ACHN (cell line): ENCODE measurements at regions not wholly inside any gene's neighbourhood (a gene's known extent, or its start where the extent isn't known, plus 50 kb on each side); places are given as distances from the start of the nearest gene placed in this dataset.
"Not testable (repeated sequence)": the region's sequence is repeated elsewhere in the genome, so short reads cannot be mapped to it uniquely, and the experiment has no call there.

Experiments used
- DNase-seq: peaks from one replicate; pipeline ENCODE4 v3.0.0-alpha.2; 2015
- in situ Hi-C: cut with HindIII; loops from 2 replicates; pipeline ENCODE4 v1.10.0; 2017; ENCODE audit warnings: low sequenced_read_pairs, low pct_ligation_motif_present, low pct_unique_long_range_greater_than_20kb

- in situ Hi-C loops, result no loop called here
- DNase-seq, result no peak
These were observed 82.9 kb upstream of the APBB1IP start for GRCh38 chr10:26355241-26355640.

- in situ Hi-C loops, result no loop called here
- DNase-seq, result no peak
These were observed 80.9 kb upstream of the APBB1IP start for GRCh38 chr10:26357203-26357602.

- in situ Hi-C loops, result no loop called here
- no peak for DNase-seq
These were observed 80.1 kb upstream of the APBB1IP start for GRCh38 chr10:26358071-26358470.

- in situ Hi-C loops, result no loop called here
- DNase-seq, result no peak
These were observed 78.5 kb upstream of the APBB1IP start for GRCh38 chr10:26359670-26360069.

- no peak for DNase-seq
- in situ Hi-C loops, result no loop called here
These were observed 76.8 kb upstream of the APBB1IP start for GRCh38 chr10:26361351-26361750.

GRCh38 chr10:26361971-26362370 is 76.2 kb upstream of the APBB1IP start:
- no peak for DNase-seq
- in situ Hi-C loops, result no loop called here

- DNase-seq, result peak; percentile 95
- in situ Hi-C loops, result no loop called here
These were observed 72.3 kb upstream of the APBB1IP start for GRCh38 chr10:26365681-26366358.

GRCh38 chr10:26367035-26367434 is 71.1 kb upstream of the APBB1IP start:
- DNase-seq, in situ Hi-C loops: not testable (repeated sequence)

- in situ Hi-C loops, result no loop called here
- peak; percentile 73 for DNase-seq
These were observed 70.4 kb upstream of the APBB1IP start for GRCh38 chr10:26367771-26368170.

GRCh38 chr10:26368463-26368862 is 69.7 kb upstream of the APBB1IP start:
- no peak for DNase-seq
- in situ Hi-C loops, result no loop called here

- in situ Hi-C loops, result no loop called here
- no peak for DNase-seq
These were observed 65.4 kb upstream of the APBB1IP start for GRCh38 chr10:26372513-26373354.

- in situ Hi-C loops, result no loop called here
These were observed 63.7 kb upstream of the APBB1IP start for GRCh38 chr10:26374426-26374825.

GRCh38 chr10:26377224-26377810 is 60.8 kb upstream of the APBB1IP start:
- in situ Hi-C loops, DNase-seq: not testable (repeated sequence)

More at GRCh38 chr10:26374426-26374825, 63.7 kb upstream of the APBB1IP start:
- no peak for DNase-seq

- in situ Hi-C loops, result no loop called here
- DNase-seq, result no peak
These were observed 59.3 kb upstream of the APBB1IP start for GRCh38 chr10:26378861-26379294.

- no peak for DNase-seq
- in situ Hi-C loops, result no loop called here
These were observed 57.3 kb upstream of the APBB1IP start for GRCh38 chr10:26380815-26381214.

GRCh38 chr10:26381986-26382385 is 56.2 kb upstream of the APBB1IP start:
- in situ Hi-C loops, result no loop called here
- DNase-seq, result no peak

GRCh38 chr10:26384600-26384999 is 53.5 kb upstream of the APBB1IP start:
- no peak for DNase-seq
- in situ Hi-C loops, result no loop called here

- in situ Hi-C loops, result no loop called here
- no peak for DNase-seq
These were observed 52.7 kb upstream of the APBB1IP start for GRCh38 chr10:26385443-26385842.

- in situ Hi-C loops, result no loop called here
- DNase-seq, result no peak
These were observed 51.4 kb upstream of the APBB1IP start for GRCh38 chr10:26386781-26387180.
